HG02938 (cell line): ENCODE measurements at regions not wholly inside any gene's neighbourhood (a gene's known extent, or its start where the extent isn't known, plus 50 kb on each side); places are given as distances from the start of the nearest gene placed in this dataset.
"Not testable (repeated sequence)": the region's sequence is repeated elsewhere in the genome, so short reads cannot be mapped to it uniquely, and the experiment has no call there.

Experiments
- ATAC-seq: cut with Tn5 transposase; IDR thresholded peaks from one replicate; pipeline ENCODE4 v1.9.1; 2021; ENCODE audit warnings: mild to moderate bottlenecking, moderate library complexity; ENCODE audit not compliant: unreplicated experiment

DNA sequence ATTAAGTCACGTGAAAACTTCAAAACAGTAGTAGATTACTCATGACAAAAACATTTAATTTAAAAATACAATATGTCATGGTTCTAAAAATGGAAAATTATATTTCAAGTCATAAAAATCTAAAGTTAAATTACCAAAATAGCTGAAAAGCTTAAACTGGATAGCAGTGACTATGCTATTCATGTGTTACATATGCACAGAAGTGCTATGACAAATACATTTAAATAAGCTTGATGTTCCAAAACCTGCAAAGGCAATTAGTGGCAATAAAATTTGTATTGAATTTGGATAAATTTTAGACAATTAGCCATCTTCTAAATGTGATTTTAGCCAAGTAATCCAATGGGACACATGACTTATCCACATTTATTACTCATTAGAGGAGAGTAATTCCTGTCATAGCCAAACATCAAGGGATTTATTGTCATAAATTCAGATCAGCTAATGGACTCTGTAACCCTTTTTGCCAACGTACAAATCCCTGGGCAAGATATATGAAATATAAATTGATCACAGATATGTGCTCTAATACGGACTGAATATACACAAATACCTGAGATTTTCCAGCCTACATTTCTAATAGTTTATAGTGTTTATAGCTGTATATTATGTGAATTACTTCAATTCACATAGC is 419.4 kb downstream of the ISL1 start:
- no peak for ATAC-seq

GRCh38 chr5:51806677-51807076 is 423.4 kb downstream of the ISL1 start:
- ATAC-seq = no peak

- no peak for ATAC-seq
Measured at GRCh38 chr5:51810592-51810991, 427.3 kb downstream of the ISL1 start.

GRCh38 chr5:51811883-51812471 is 428.7 kb downstream of the ISL1 start:
- ATAC-seq = no peak

DNA sequence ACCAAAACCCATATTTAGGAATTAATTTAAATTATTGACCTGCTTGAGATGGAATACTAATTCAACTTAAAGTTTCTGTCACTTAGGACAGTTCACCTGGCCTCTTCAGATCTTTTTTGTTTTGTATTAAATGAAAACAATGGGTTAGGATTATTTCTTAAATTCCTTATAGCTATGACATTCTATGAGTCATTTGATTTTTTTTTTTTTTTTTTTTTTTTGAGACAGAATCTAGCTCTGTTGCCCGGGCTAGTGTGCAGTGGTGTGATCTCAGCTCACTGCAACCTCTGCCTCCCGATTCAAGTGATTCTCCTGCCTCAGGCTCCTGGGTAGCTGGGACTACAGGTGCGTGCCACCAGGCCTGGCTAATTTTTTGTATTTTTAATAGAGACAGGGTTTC is 431.6 kb downstream of the ISL1 start:
- ATAC-seq = not testable (repeated sequence)

DNA sequence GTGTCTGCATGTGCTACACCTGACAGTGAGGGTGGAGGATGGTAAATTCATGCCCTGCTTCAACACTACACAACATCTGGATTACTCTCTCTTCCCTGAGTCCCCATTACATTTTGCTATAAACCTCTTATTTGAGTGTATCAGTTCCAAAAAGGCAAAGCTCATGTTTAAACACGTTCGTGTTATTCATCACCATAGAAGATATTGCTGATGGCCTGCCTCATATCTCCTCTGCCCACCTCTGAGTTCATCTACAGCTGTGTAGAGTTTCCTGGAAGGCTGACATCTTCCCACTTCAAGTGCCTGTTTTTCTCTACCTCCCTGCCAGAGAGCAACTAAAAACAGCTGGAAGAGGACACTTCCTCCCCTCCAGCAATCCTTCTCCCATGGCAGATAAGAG is 433.2 kb downstream of the ISL1 start:
- ATAC-seq = no peak

DNA sequence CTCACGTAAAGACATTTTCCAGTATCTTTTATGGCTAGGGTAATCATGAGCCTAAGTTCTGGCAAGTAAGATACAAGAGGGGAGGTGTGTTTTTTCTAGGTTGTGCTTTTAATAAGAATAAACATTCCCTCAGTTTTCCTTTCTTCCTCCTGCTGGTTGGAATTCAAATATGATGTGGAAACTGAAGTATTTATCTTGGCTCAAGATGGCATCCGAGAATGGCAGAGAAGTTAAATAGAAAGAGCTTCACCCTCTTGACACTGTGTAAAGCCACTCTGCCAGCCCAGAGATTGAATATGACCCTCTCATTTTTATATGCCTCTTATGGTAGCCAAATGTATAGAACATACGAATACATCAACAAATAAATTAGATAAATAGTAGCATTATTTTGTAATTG is 438.4 kb downstream of the ISL1 start:
- no peak for ATAC-seq

GRCh38 chr5:51829230-51829629 is 446.0 kb downstream of the ISL1 start:
- no peak for ATAC-seq

- ATAC-seq = no peak
Measured at GRCh38 chr5:51829691-51830090, 446.4 kb downstream of the ISL1 start.

- ATAC-seq = no peak
Measured at GRCh38 chr5:51832934-51833470, 449.8 kb downstream of the ISL1 start.

DNA sequence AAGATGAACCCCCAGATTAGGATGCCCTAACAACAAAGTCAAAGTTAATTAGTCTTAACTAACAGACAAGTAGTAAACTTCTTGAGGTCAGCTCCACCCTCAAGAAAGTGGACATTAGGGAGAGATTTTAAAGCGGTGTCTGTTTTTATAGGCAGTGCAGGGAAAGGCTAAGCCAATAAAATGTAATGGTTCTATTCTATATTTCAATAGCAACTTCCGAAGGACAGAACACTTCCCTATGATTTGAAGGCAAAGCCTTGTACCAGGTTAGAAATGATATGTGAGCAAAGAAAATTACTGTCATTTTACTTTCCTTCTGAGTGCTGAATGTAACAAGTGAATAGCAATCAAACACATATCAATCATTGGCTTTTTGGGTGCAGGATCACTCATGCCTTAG is 455.2 kb downstream of the ISL1 start:
- ATAC-seq = no peak

- no peak for ATAC-seq
Measured at GRCh38 chr5:51843893-51844292, 460.6 kb downstream of the ISL1 start.

- no peak for ATAC-seq
Measured at GRCh38 chr5:51846015-51846414, 462.8 kb downstream of the ISL1 start.

DNA sequence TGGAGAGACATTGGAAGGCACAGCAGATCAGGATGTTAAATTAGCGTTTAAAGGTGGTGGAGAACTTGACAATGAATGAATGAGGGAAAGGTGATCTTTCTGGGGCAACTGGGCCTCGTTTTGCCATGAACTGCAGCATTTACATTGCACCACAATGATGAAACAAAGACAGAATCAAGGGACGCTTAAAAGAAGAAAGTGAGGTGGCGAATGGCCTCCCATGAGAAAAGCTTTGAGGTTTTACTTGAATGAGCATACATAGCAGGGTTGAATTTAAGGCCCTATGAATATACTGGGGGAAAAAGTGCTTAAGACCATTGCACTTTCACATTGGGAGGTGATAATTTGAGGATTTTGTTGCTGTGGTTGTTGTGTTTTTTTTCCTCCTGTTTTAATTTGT is 476.4 kb downstream of the ISL1 start:
- no peak for ATAC-seq

- ATAC-seq = no peak
Measured at GRCh38 chr5:51860532-51861018, 477.3 kb downstream of the ISL1 start.

DNA sequence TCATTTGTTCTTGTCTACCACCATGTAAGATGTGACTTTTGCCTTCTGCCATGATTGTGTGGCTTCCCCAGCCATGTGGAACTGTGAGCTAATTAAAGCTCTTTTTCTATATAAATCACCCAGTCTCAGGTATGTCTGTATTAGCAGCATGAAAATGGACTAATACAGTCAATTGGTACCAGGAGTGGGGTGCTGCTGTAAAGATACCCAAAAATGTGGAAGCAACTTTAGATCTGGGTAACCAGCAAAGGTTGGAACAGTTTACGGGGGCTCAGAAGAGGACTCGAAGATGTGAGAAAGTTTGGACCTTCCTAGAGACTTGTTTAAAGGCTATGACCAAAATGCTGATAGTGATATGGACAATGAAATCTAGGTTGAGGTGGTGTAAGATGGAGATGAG is 488.9 kb downstream of the ISL1 start:
- ATAC-seq = no peak

GRCh38 chr5:51881901-51882300 is 498.7 kb downstream of the ISL1 start:
- no peak for ATAC-seq

DNA sequence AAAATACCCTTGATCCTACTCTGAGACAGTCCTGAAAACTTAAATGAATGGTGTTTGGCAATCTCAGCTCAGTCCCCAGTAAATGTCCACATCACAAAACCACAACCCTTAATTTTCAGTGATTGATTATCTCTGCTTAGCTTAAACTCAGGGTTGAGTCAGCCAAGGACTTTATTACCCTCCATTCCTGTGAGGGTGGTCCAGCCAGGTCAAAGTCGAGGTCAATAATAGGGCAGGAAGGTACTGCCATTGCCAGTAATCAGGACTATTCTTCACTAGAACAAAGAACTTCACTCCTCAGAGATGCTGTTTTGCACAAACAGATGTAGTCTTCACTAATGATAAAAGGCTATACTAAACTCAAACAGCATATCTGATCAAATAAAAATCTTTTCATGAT is 499.4 kb downstream of the ISL1 start:
- no peak for ATAC-seq

GRCh38 chr5:51889703-51890102 is 506.5 kb downstream of the ISL1 start:
- ATAC-seq = no peak

DNA sequence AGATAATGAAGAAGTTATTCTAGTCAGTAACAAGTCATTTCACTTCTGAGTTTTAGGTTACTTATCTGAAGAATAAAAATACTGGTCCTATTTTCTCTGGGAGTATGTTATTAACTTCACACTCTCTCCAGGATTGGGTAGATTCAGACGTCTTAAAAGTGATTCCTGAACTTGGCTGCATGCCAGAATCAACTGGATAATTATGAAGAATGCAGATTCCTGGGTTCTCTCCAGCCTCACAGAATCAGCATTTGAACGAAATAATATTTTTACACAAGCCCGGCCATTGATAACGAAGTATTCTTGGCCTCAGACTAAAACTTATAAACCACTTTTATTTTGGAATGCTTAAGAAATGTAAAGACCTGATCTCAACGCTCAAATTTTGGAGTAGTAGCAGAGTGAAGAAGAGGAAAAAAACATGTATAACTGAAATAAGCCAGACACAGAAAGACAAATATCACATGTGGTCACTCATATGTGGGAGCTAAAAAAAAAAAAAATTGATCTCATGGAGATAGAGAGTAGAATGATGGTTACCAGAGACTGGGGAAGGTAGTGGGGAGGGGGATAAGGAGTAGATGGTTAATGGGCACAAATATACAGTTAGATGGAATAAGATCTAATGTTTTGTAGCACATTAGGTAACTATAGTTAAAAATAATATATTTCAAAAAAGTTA is 507.3 kb downstream of the ISL1 start:
- ATAC-seq = no peak

DNA sequence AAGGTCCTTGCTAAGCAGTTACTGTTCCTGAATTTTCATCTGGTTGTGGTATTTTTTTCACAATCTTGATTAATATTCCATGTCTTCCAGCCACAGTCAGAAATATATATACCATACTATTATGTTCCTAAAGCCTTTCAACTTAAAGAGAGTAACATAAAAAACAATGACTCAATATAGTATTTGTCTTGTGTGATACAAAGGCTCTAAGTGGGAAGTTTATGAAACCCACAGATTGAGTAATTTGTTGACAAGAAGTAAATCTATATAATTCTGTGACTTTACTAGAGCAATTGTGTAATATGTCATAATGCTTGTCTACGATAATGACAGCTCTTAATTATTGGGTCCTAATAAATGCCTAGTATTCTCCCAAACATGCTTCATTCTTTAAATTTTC is 509.4 kb downstream of the ISL1 start:
- ATAC-seq = no peak

GRCh38 chr5:51895834-51896233 is 512.6 kb downstream of the ISL1 start:
- ATAC-seq = no peak
